Mucosa of descending colon (tissue), 3 donors: ENCODE measurements at regions not wholly inside any gene's neighbourhood (a gene's known extent, or its start where the extent isn't known, plus 50 kb on each side); places are given as distances from the start of the nearest gene placed in this dataset.
A peak's percentile ranks its signal among the peaks of the same experiment; 100 is the strongest.

Source experiments
- ATAC-seq: fragments of 200-7000 bp; cut with Tn5 transposase; one replicate; pipeline ENCODE4 v1.9.1; 2020; ENCODE audit warnings: mild to moderate bottlenecking, moderate library complexity
- DNase-seq, 3 donors: peaks; one replicate each; pipeline ENCODE4 v3.0.0-alpha.2; 2020
- H3K36me3 ChIP-seq: fragments of 200-600 bp; one replicate; pipeline ENCODE4 v1.8.0; 2021; ENCODE audit warnings: low read depth, mild to moderate bottlenecking
- H3K4me1 ChIP-seq: fragments of 200-600 bp; one replicate; pipeline ENCODE4 v1.8.0; 2021; ENCODE audit warnings: low read depth, mild to moderate bottlenecking
- H3K4me3 ChIP-seq: fragments of 200-600 bp; one replicate; pipeline ENCODE4 v1.8.0; 2021; ENCODE audit warnings: mild to moderate bottlenecking
- H3K9me3 ChIP-seq: fragments of 200-600 bp; one replicate; pipeline ENCODE4 v1.8.0; 2021; ENCODE audit warnings: mild to moderate bottlenecking
- intact Hi-C, 2 donors: fragments of 100-400 bp; cut with DNase I in 1 of 2; cut with micrococcal nuclease in 1 of 2; formaldehyde crosslinking; loops; one replicate each; pipeline versions ENCODE4 v1.11.0 to v1.11.1; 2022; cut with DNase I, micrococcal nuclease
- TF ChIP-seq, protein P1 (sequence below): fragments of 200-600 bp; IDR thresholded peaks from one replicate; pipeline ENCODE4 v1.8.0; 2022; ENCODE audit warnings: antibody characterized with exemption, mild to moderate bottlenecking
- donor health status: DM: no; HTN: no; CAD: no; lungs with moderate emphysema.
- donor health status: DM: no; HTN: no; CAD: no.
- donor health status: DM: no; HTN: yes; CAD: no.

DNA sequence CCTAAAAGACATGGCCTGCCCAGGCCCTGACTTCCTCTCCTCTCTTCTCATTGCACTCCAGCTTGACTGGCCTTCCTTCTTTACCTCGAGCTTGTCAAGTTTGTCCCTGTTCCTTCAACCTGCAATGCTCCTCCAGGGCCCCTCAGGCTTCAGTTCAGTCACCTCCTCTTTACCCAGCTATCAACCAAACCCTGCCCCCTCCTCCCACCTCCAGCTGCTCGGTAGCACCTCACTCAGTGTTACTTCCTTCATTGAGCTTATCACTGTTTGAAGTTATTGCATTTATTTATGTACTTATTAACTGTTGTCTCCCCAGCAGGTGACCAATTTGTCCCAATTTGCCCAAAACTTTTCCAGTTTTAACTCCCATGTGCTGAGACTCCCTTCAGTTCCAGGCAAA is 95.8 kb upstream of the UBE2E1 start:
- DNase-seq (no peak), ATAC-seq (no peak)
- TF ChIP-seq, protein P1, sequence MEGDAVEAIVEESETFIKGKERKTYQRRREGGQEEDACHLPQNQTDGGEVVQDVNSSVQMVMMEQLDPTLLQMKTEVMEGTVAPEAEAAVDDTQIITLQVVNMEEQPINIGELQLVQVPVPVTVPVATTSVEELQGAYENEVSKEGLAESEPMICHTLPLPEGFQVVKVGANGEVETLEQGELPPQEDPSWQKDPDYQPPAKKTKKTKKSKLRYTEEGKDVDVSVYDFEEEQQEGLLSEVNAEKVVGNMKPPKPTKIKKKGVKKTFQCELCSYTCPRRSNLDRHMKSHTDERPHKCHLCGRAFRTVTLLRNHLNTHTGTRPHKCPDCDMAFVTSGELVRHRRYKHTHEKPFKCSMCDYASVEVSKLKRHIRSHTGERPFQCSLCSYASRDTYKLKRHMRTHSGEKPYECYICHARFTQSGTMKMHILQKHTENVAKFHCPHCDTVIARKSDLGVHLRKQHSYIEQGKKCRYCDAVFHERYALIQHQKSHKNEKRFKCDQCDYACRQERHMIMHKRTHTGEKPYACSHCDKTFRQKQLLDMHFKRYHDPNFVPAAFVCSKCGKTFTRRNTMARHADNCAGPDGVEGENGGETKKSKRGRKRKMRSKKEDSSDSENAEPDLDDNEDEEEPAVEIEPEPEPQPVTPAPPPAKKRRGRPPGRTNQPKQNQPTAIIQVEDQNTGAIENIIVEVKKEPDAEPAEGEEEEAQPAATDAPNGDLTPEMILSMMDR = no peak
- Histone ChIP-seq H3K4me1 (no peaks in the 10 kb centered on the region), H3K36me3 (no peaks in the 10 kb centered on the region), H3K9me3 (no peaks in the 10 kb centered on the region), H3K4me3 (no peak overlapping the region)
- intact Hi-C loops = no loop called here

DNA sequence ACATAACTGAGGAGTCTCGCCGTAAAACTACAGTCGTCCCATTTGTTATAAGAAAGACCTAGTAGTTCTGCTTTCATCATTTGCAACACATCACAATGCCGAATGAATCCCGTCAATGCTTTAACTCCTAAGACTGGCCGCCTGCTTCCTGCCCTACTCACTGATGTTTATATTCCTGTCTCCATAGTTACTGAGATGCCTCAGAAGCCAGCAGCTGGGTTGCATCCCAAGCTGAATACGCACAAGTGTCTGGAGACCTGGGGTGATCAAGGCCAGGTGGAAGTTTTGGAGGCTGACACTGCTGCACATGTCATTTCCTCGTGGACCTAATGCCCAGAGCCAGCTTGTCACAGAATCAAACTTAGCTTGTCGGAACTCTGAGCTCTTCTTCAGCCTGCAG is 95.2 kb upstream of the UBE2E1 start:
- Histone ChIP-seq H3K9me3 (no peaks in the 10 kb centered on the region), H3K4me3 (no peak overlapping the region), H3K36me3 (no peaks in the 10 kb centered on the region), H3K4me1 (no peaks in the 10 kb centered on the region)
- intact Hi-C loops = no loop called here
- TF ChIP-seq, protein P1 = no peak
- peak; percentile 55 for ATAC-seq
- DNase-seq = peak in 1 of 3 donors; percentile 17

DNA sequence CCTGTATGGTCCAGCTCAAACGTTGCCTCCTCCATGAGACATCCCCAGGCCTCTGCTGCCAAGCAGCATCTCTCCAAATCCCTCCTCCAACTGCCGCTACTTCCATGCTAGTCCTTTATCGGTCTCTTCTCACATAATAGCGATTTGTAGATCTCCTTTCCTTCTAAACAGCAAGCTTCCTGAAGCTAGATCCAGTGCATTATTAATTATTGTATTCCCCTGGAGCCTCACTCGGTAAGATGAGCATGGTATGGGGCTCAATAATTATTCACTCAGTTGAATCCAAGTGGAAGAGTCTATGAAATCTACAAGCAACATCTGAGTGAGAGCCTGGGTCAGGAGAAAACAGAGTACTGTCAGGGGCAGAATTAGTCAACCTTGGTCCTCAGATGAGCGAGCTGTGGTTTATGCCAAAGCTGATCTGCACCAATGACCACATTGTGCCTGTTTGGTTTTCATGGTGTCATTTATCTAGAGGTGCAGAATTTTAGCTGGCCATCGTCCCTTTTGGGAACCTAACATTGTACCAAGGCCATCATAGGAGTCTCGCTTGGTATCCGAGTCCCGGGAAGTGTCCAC is 93.8 kb upstream of the UBE2E1 start:
- no peak for ATAC-seq
- intact Hi-C loops = no loop called here
- TF ChIP-seq, protein P1 = no peak

DNA sequence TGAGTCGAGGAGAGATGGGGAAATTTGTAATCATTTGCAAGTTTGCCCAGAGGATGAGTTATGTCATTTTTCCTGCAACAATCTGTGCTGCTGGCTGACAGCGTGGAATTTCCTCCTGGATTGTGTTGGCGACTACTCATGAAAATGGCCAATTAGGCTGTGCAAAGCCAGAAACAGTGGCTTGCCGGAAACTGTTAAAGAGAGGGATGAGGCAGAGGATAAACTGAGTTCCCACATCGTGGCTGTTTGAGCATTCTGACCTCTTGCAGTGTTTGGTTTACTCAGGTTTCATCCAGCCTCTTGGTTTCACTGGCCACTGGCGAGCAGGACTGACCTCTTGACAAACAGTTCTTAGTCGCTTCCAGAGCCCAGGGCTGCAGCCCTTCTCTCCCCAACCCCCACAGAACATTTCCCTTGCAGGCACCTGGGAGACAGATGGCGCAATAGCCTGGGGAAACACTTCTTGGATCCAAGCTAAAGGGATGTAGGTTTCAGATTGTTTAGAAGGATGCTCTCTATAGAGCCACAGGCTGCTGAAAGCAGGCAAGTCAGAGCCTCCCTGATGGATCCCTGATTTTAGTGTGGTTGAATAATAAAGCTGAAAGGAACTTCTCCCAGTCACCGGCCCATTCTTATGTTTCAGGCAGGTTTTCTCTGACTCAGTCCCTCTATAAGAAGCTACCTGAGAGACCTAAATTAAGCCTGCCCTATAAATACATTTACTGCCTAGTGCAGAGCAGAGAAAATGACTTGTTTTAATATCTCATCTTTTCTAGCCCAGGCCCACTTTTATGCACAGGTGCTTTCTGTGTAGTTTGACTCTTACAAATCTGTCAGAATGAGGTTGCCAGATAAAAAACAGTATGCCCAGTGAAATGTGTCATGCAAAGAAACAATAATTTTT is 92.8 kb upstream of the UBE2E1 start:
- H3K4me3 ChIP-seq = no peak overlapping the region
- intact Hi-C loops = no loop called here
- H3K4me1 ChIP-seq = no peaks in the 10 kb centered on the region
- H3K36me3 ChIP-seq = no peaks in the 10 kb centered on the region
- no peaks in the 10 kb centered on the region for H3K9me3 ChIP-seq
- DNase-seq (no peak), ATAC-seq (peak; percentile 40)
- TF ChIP-seq, protein P1 = no peak

More for the DNA sequence above, 93.8 kb upstream of the UBE2E1 start:
- H3K4me3 ChIP-seq = no peak overlapping the region
- H3K36me3 ChIP-seq = no peaks in the 10 kb centered on the region
- no peak for DNase-seq
- H3K4me1 ChIP-seq = no peaks in the 10 kb centered on the region
- H3K9me3 ChIP-seq = no peaks in the 10 kb centered on the region

DNA sequence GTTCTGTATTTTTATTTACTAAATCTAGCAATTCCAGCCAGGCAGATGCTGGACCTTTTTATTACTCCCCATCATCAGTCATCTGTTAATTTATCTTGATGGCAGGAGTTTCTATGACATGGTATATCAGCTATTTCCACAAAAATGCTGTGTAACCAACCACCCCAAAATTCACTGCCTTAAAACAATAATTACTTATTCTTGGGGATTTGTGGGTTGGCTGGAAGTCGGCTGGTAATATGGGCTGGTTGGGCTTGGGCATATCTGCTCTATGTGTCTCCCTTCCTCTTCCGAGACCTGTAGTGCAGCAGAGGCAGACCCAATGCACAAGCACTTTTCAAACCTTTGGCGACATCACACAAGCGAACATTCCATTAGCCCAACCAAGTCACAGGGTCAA is 92.1 kb upstream of the UBE2E1 start:
- H3K9me3 ChIP-seq = no peaks in the 10 kb centered on the region
- no peak for ATAC-seq
- no peak for DNase-seq
- no peak overlapping the region for H3K4me3 ChIP-seq
- TF ChIP-seq, protein P1 = no peak
- intact Hi-C loops = no loop called here
- no peaks in the 10 kb centered on the region for H3K4me1 ChIP-seq
- H3K36me3 ChIP-seq = no peaks in the 10 kb centered on the region
